NOMO-1 (cell line): ENCODE measurements at regions not wholly inside any gene's neighbourhood (a gene's known extent, or its start where the extent isn't known, plus 50 kb on each side); places are given as distances from the start of the nearest gene placed in this dataset.
"Not testable (repeated sequence)": the region's sequence is repeated elsewhere in the genome, so short reads cannot be mapped to it uniquely, and the experiment has no call there.

Source experiments
- DNase-seq, 2 experiments: peaks; one replicate each; lab custom pipeline; 2025; ENCODE audit not compliant: unreplicated experiment in 2 of 2; lab: John Stamatoyannopoulos, UW

GRCh38 chr15:34651997-34652725 lies 68.7 kb upstream of the GOLGA8B start:
- DNase-seq: peak in 1 of 2 experiments; percentile 22

GRCh38 chr15:34650177-34650576 lies 66.7 kb upstream of the GOLGA8B start:
- DNase-seq: no peak

- DNase-seq: no peak
Measured at GRCh38 chr15:34648294-34648631, 64.8 kb upstream of the GOLGA8B start.

- no peak for DNase-seq
Measured at GRCh38 chr15:34647569-34648293, 64.3 kb upstream of the GOLGA8B start.

GRCh38 chr15:34646918-34647317 lies 63.5 kb upstream of the GOLGA8B start:
- no peak for DNase-seq

- no peak for DNase-seq
Measured at GRCh38 chr15:34644851-34645250, 61.4 kb upstream of the GOLGA8B start.

- DNase-seq: no peak
Measured at GRCh38 chr15:34644061-34644460, 60.6 kb upstream of the GOLGA8B start.

- DNase-seq: no peak
Measured at GRCh38 chr15:34642247-34642646, 58.8 kb upstream of the GOLGA8B start.

- DNase-seq: no peak
Measured at GRCh38 chr15:34640661-34641060, 57.2 kb upstream of the GOLGA8B start.

- DNase-seq: no peak
Measured at GRCh38 chr15:34637305-34637704, 53.9 kb upstream of the GOLGA8B start.

- DNase-seq: not testable (repeated sequence)
Measured at GRCh38 chr15:34633602-34634001, 50.2 kb upstream of the GOLGA8B start.
